ENCODE measurements at regions not wholly inside any gene's neighbourhood (a gene's known extent, or its start where the extent isn't known, plus 50 kb on each side); places are given as distances from the start of the nearest gene placed in this dataset.
"Not testable (repeated sequence)": the region's sequence is repeated elsewhere in the genome, so short reads cannot be mapped to it uniquely, and the experiment has no call there.

GRCh38 chr5:85488295-85488694 lies 1103.6 kb upstream of the EDIL3 start:
- no peaks in the 10 kb centered on the region for H3K36me3 Mint-ChIP-seq (ENCODE audit: low read depth)

GRCh38 chr5:85500869-85501268 lies 1116.2 kb upstream of the EDIL3 start:
- Mint-ChIP-seq H3K4me3 (no peak overlapping the region), H3K36me3 (ENCODE audit: low read depth) (no peaks in the 10 kb centered on the region), H3K9me3 (peaks cover 12% of the 10 kb centered on the region), H3K27me3 (no peaks in the 10 kb centered on the region), H3K4me1 (ENCODE audit: low read depth) (no peaks in the 10 kb centered on the region), H3K27ac (no peak overlapping the region)

More at GRCh38 chr5:85488295-85488694, 1103.6 kb upstream of the EDIL3 start:
- Mint-ChIP-seq H3K4me3 (no peak overlapping the region), H3K27ac (no peak overlapping the region), H3K27me3 (no peaks in the 10 kb centered on the region), H3K4me1 (ENCODE audit: low read depth) (no peaks in the 10 kb centered on the region), H3K9me3 (peaks cover 24% of the 10 kb centered on the region)

GRCh38 chr5:85512896-85513295 lies 1104.8 kb upstream of the COX7C start:
- Mint-ChIP-seq H3K27me3 (no peaks in the 10 kb centered on the region), H3K36me3 (ENCODE audit: low read depth) (no peaks in the 10 kb centered on the region), H3K4me1 (ENCODE audit: low read depth) (no peaks in the 10 kb centered on the region), H3K4me3 (no peak overlapping the region), H3K27ac (no peak overlapping the region), H3K9me3 (peaks cover 14% of the 10 kb centered on the region)

- Mint-ChIP-seq H3K27ac (no peak overlapping the region), H3K9me3 (peaks cover 8% of the 10 kb centered on the region), H3K36me3 (ENCODE audit: low read depth) (no peaks in the 10 kb centered on the region), H3K4me3 (no peak overlapping the region), H3K4me1 (ENCODE audit: low read depth) (no peaks in the 10 kb centered on the region), H3K27me3 (no peaks in the 10 kb centered on the region)
These were observed 1102.2 kb upstream of the COX7C start for GRCh38 chr5:85515588-85515987.

GRCh38 chr5:85517386-85517785 lies 1100.4 kb upstream of the COX7C start:
- no peaks in the 10 kb centered on the region for H3K4me1 Mint-ChIP-seq (ENCODE audit: low read depth)
- H3K27ac Mint-ChIP-seq = no peak overlapping the region
- H3K36me3 Mint-ChIP-seq (ENCODE audit: low read depth) = no peaks in the 10 kb centered on the region
- no peak overlapping the region for H3K4me3 Mint-ChIP-seq
- H3K27me3 Mint-ChIP-seq = no peaks in the 10 kb centered on the region
- H3K9me3 Mint-ChIP-seq = no peaks in the 10 kb centered on the region

- Mint-ChIP-seq H3K36me3 (ENCODE audit: low read depth) (no peaks in the 10 kb centered on the region), H3K9me3 (no peaks in the 10 kb centered on the region), H3K27me3 (no peaks in the 10 kb centered on the region), H3K4me1 (ENCODE audit: low read depth) (no peaks in the 10 kb centered on the region), H3K4me3 (no peak overlapping the region), H3K27ac (no peak overlapping the region)
These were observed 1084.2 kb upstream of the COX7C start for GRCh38 chr5:85533341-85534047.

GRCh38 chr5:85538362-85538761 lies 1079.4 kb upstream of the COX7C start:
- Mint-ChIP-seq H3K27me3 (no peaks in the 10 kb centered on the region), H3K36me3 (ENCODE audit: low read depth) (no peaks in the 10 kb centered on the region), H3K9me3 (peaks cover 7% of the 10 kb centered on the region), H3K27ac (no peak overlapping the region), H3K4me3 (no peak overlapping the region), H3K4me1 (ENCODE audit: low read depth) (no peaks in the 10 kb centered on the region)

- Mint-ChIP-seq H3K27me3 (no peaks in the 10 kb centered on the region), H3K27ac (no peak overlapping the region), H3K36me3 (ENCODE audit: low read depth) (no peaks in the 10 kb centered on the region), H3K9me3 (peaks cover 19% of the 10 kb centered on the region), H3K4me1 (ENCODE audit: low read depth) (no peaks in the 10 kb centered on the region), H3K4me3 (no peak overlapping the region)
These were observed 1072.6 kb upstream of the COX7C start for GRCh38 chr5:85545129-85545528.

GRCh38 chr5:85549229-85549628 lies 1068.5 kb upstream of the COX7C start:
- H3K36me3 Mint-ChIP-seq (ENCODE audit: low read depth) = no peaks in the 10 kb centered on the region
- H3K4me1 Mint-ChIP-seq (ENCODE audit: low read depth) = no peaks in the 10 kb centered on the region
- H3K4me3 Mint-ChIP-seq = no peak overlapping the region
- peaks cover 12% of the 10 kb centered on the region for H3K9me3 Mint-ChIP-seq
- H3K27me3 Mint-ChIP-seq = no peaks in the 10 kb centered on the region
- no peak overlapping the region for H3K27ac Mint-ChIP-seq

GRCh38 chr5:85549836-85550599 lies 1067.7 kb upstream of the COX7C start:
- no peaks in the 10 kb centered on the region for H3K27me3 Mint-ChIP-seq
- no peak overlapping the region for H3K27ac Mint-ChIP-seq
- H3K4me1 Mint-ChIP-seq (ENCODE audit: low read depth) = no peaks in the 10 kb centered on the region
- H3K4me3 Mint-ChIP-seq = no peak overlapping the region
- peaks cover 12% of the 10 kb centered on the region for H3K9me3 Mint-ChIP-seq
- no peaks in the 10 kb centered on the region for H3K36me3 Mint-ChIP-seq (ENCODE audit: low read depth)

- Mint-ChIP-seq H3K27me3 (no peaks in the 10 kb centered on the region), H3K4me3 (no peak overlapping the region), H3K27ac (no peak overlapping the region), H3K4me1 (ENCODE audit: low read depth) (no peaks in the 10 kb centered on the region), H3K9me3 (peaks cover 14% of the 10 kb centered on the region), H3K36me3 (ENCODE audit: low read depth) (no peaks in the 10 kb centered on the region)
These were observed 1061.3 kb upstream of the COX7C start for GRCh38 chr5:85556464-85556863.

GRCh38 chr5:85576666-85577065 lies 1041.1 kb upstream of the COX7C start:
- H3K4me3 Mint-ChIP-seq = no peak overlapping the region
- peaks cover 3% of the 10 kb centered on the region for H3K9me3 Mint-ChIP-seq
- H3K27ac Mint-ChIP-seq = no peak overlapping the region
- no peaks in the 10 kb centered on the region for H3K36me3 Mint-ChIP-seq (ENCODE audit: low read depth)
- H3K27me3 Mint-ChIP-seq = no peaks in the 10 kb centered on the region
- H3K4me1 Mint-ChIP-seq (ENCODE audit: low read depth) = no peaks in the 10 kb centered on the region

GRCh38 chr5:85587806-85588205 lies 1029.9 kb upstream of the COX7C start:
- H3K36me3 Mint-ChIP-seq (ENCODE audit: low read depth); H3K27ac Mint-ChIP-seq; H3K9me3 Mint-ChIP-seq; H3K4me3 Mint-ChIP-seq; H3K27me3 Mint-ChIP-seq; H3K4me1 Mint-ChIP-seq (ENCODE audit: low read depth): not testable (repeated sequence)

- not testable (repeated sequence) for H3K27me3 Mint-ChIP-seq; H3K4me3 Mint-ChIP-seq; H3K9me3 Mint-ChIP-seq; H3K36me3 Mint-ChIP-seq (ENCODE audit: low read depth); H3K27ac Mint-ChIP-seq; H3K4me1 Mint-ChIP-seq (ENCODE audit: low read depth)
These were observed 1029.5 kb upstream of the COX7C start for GRCh38 chr5:85588268-85588667.

GRCh38 chr5:85590764-85591163 lies 1027.0 kb upstream of the COX7C start:
- H3K4me1 Mint-ChIP-seq (ENCODE audit: low read depth) = no peaks in the 10 kb centered on the region
- H3K36me3 Mint-ChIP-seq (ENCODE audit: low read depth) = no peaks in the 10 kb centered on the region
- H3K4me3 Mint-ChIP-seq = no peak overlapping the region
- no peaks in the 10 kb centered on the region for H3K27me3 Mint-ChIP-seq
- H3K9me3 Mint-ChIP-seq = peaks cover 4% of the 10 kb centered on the region
- H3K27ac Mint-ChIP-seq = no peak overlapping the region

- no peaks in the 10 kb centered on the region for H3K4me1 Mint-ChIP-seq (ENCODE audit: low read depth)
- H3K9me3 Mint-ChIP-seq = peaks cover 7% of the 10 kb centered on the region
- H3K36me3 Mint-ChIP-seq (ENCODE audit: low read depth) = no peaks in the 10 kb centered on the region
- H3K4me3 Mint-ChIP-seq = no peak overlapping the region
- H3K27ac Mint-ChIP-seq = no peak overlapping the region
- no peaks in the 10 kb centered on the region for H3K27me3 Mint-ChIP-seq
These were observed 1026.4 kb upstream of the COX7C start for GRCh38 chr5:85591311-85591710.

All from stimulated activated naive CD8-positive, alpha-beta T cell treated with anti-CD3 and anti-CD28 coated beads, Interleukin-15, Interleukin-2, amounts not matched to agents 100 ng/mL and 50 ng/mL, for 24 hours (primary cell).